DND-41 (cell line): ENCODE measurements at regions not wholly inside any gene's neighbourhood (a gene's known extent, or its start where the extent isn't known, plus 50 kb on each side); places are given as distances from the start of the nearest gene placed in this dataset.

Experiments used
- ATAC-seq: fragments of 200-7000 bp; cut with Tn5 transposase; 3 replicates; pipeline ENCODE4 v1.9.1; 2021; ENCODE audit warnings: low read depth; ENCODE audit not compliant: insufficient read depth
- DNase-seq: peaks from one replicate; pipeline ENCODE4 v3.0.0-alpha.2; 2020
- H2AFZ ChIP-seq: 2 replicates; pipeline ENCODE4 v1.6.0; 2012; ENCODE audit warnings: low read depth, low read length
- H3K27ac ChIP-seq: 2 replicates; pipeline ENCODE4 v1.5.1; 2012; ENCODE audit warnings: low read length, inconsistent platforms
- H3K27me3 ChIP-seq: fragments of 200-600 bp; sonication (generic); 2 replicates; pipeline ENCODE4 v1.6.0; 2012; ENCODE audit warnings: low read length, mild to moderate bottlenecking, inconsistent platforms; ENCODE audit not compliant: insufficient read depth, poor library complexity
- H3K36me3 ChIP-seq: 2 replicates; pipeline ENCODE4 v1.5.1; 2012; ENCODE audit warnings: low read length, inconsistent platforms; ENCODE audit not compliant: insufficient read depth
- H3K4me1 ChIP-seq: 2 replicates; pipeline ENCODE4 v1.5.1; 2012; ENCODE audit warnings: mild to moderate bottlenecking, low read length; ENCODE audit not compliant: insufficient read depth
- H3K4me2 ChIP-seq: 2 replicates; pipeline ENCODE4 v1.6.0; 2012; ENCODE audit warnings: mild to moderate bottlenecking, moderate library complexity, low read length, inconsistent platforms; ENCODE audit not compliant: insufficient read depth
- H3K4me3 ChIP-seq, 2 experiments: fragments of 200-600 bp in 1 of 2; shearing (Covaris generic) in 1 of 2; 2 replicates each; pipeline ENCODE4 v1.5.1; 2012 to 2016; ENCODE audit warnings: inconsistent platforms in 2 of 2, low read length in 2 of 2, mild to moderate bottlenecking in 2 of 2, low read depth in 1 of 2, moderate library complexity in 1 of 2
- H3K79me2 ChIP-seq: 2 replicates; pipeline ENCODE4 v1.6.0; 2012; ENCODE audit warnings: low read length, inconsistent platforms; ENCODE audit not compliant: insufficient read depth
- H3K9ac ChIP-seq: 2 replicates; pipeline ENCODE4 v1.6.0; 2012; ENCODE audit warnings: low read depth, mild to moderate bottlenecking, inconsistent platforms, low read length, moderate library complexity
- H3K9me3 ChIP-seq: 2 replicates; pipeline ENCODE4 v1.5.1; 2012; ENCODE audit warnings: low read length, moderate library complexity, mild to moderate bottlenecking, inconsistent platforms; ENCODE audit not compliant: insufficient read depth, severe bottlenecking
- H4K20me1 ChIP-seq: 2 replicates; pipeline ENCODE4 v1.6.0; 2012; ENCODE audit warnings: low read length; ENCODE audit not compliant: insufficient read depth
- EZH2 ChIP-seq: IDR thresholded peaks from 3 replicates; pipeline ENCODE4 v1.6.1; 2012; ENCODE audit warnings: borderline replicate concordance, low read depth, mild to moderate bottlenecking, moderate library complexity, low read length, inconsistent platforms; ENCODE audit not compliant: severe bottlenecking
- TF ChIP-seq, protein P1 (sequence below): IDR thresholded peaks from 2 replicates; pipeline ENCODE4 v1.5.1; 2012; ENCODE audit warnings: borderline replicate concordance, low read length, moderate library complexity, mild to moderate bottlenecking; ENCODE audit not compliant: poor library complexity, severe bottlenecking; ENCODE audit errors: extremely low read depth

DNA sequence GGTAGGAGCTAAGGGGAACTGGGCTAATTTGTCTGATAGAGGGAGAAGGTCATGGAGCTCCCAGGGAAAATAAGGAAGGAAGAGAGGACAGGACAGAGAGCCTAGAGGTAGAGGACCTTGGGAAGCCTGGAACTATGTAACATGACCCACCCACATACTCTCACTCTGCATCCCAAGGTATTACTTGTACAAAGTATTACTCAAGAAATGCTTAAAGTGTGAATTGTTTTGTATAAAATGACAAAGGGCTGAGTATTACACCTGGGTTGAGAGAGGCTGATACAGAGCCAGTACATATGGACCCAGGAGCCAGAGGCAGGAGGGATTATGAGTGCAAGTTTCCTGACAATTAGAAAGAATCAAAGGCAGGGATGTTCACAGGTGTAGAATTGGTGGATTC lies 80.5 kb upstream of the ANKRD55 start:
- Histone ChIP-seq H2AFZ (no peak overlapping the region), H3K4me1 (no peaks in the 10 kb centered on the region), H3K27me3 (peaks cover 9% of the 10 kb centered on the region), H3K27ac (no peak overlapping the region), H4K20me1 (no peaks in the 10 kb centered on the region), H3K4me3 (no peak overlapping the region), H3K79me2 (no peaks in the 10 kb centered on the region), H3K36me3 (no peaks in the 10 kb centered on the region), H3K9me3 (no peaks in the 10 kb centered on the region), H3K4me2 (no peak overlapping the region), H3K9ac (no peak overlapping the region)
- TF ChIP-seq, protein P1, sequence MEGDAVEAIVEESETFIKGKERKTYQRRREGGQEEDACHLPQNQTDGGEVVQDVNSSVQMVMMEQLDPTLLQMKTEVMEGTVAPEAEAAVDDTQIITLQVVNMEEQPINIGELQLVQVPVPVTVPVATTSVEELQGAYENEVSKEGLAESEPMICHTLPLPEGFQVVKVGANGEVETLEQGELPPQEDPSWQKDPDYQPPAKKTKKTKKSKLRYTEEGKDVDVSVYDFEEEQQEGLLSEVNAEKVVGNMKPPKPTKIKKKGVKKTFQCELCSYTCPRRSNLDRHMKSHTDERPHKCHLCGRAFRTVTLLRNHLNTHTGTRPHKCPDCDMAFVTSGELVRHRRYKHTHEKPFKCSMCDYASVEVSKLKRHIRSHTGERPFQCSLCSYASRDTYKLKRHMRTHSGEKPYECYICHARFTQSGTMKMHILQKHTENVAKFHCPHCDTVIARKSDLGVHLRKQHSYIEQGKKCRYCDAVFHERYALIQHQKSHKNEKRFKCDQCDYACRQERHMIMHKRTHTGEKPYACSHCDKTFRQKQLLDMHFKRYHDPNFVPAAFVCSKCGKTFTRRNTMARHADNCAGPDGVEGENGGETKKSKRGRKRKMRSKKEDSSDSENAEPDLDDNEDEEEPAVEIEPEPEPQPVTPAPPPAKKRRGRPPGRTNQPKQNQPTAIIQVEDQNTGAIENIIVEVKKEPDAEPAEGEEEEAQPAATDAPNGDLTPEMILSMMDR, result no peak
- TF ChIP-seq EZH2, result no peak
- DNase-seq (no peak), ATAC-seq (no peak)

GRCh38 chr5:56313004-56313531 lies 79.9 kb upstream of the ANKRD55 start:
- no peak for TF ChIP-seq EZH2
- TF ChIP-seq, protein P1, result no peak
- no peak for DNase-seq
- Histone ChIP-seq H3K4me2 (no peak overlapping the region), H3K4me3 (no peak overlapping the region), H3K79me2 (no peaks in the 10 kb centered on the region), H3K27ac (no peak overlapping the region), H3K9me3 (no peaks in the 10 kb centered on the region), H3K9ac (no peak overlapping the region), H2AFZ (no peak overlapping the region), H3K36me3 (no peaks in the 10 kb centered on the region), H3K27me3 (peaks cover 9% of the 10 kb centered on the region), H4K20me1 (no peaks in the 10 kb centered on the region), H3K4me1 (no peaks in the 10 kb centered on the region)
- ATAC-seq, result no peak

- no peaks in the 10 kb centered on the region for H3K36me3 ChIP-seq
- peaks cover 9% of the 10 kb centered on the region for H3K27me3 ChIP-seq
- no peak overlapping the region for H3K4me3 ChIP-seq
- no peaks in the 10 kb centered on the region for H3K4me1 ChIP-seq
- no peak overlapping the region for H3K4me2 ChIP-seq
- no peaks in the 10 kb centered on the region for H3K9me3 ChIP-seq
- H2AFZ ChIP-seq, result no peak overlapping the region
- H3K9ac ChIP-seq, result no peak overlapping the region
- H4K20me1 ChIP-seq, result no peaks in the 10 kb centered on the region
- H3K27ac ChIP-seq, result no peak overlapping the region
- no peak for DNase-seq
- ATAC-seq, result no peak
- TF ChIP-seq EZH2, result no peak
- TF ChIP-seq, protein P1, result no peak
- H3K79me2 ChIP-seq, result no peaks in the 10 kb centered on the region
Observed at GRCh38 chr5:56311306-56311905, 78.3 kb upstream of the ANKRD55 start.
